ENCODE measurements at regions not wholly inside any gene's neighbourhood (a gene's known extent, or its start where the extent isn't known, plus 50 kb on each side); places are given as distances from the start of the nearest gene placed in this dataset.

DNA sequence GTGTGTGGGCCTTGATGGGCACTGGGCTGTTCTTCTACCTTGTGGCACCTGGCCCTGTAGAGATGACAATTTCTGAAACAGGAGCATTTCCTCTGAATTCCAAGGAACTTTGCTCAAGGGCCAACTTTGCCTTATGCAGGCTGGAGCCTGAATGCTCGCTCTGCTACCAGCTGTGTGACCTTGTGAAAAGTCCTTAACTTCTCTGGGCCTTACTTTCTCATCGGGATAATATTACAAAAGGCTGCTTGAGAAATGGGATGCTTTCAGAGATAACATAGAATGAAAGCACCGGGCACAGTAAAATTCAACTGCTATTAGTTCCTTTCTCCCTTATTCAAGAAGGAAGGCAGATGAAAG, 58.8 kb downstream of the GADD45G start:
- no peak overlapping the region for H3K4me3 ChIP-seq (ENCODE audit: low read depth in 2 of 2, low read length in 1 of 2)
- H3K27ac ChIP-seq (ENCODE audit: low read depth in 2 of 2, low read length in 1 of 2), result no peak overlapping the region
- H3K9me3 ChIP-seq, result no peaks in the 10 kb centered on the region
- no peak for DNase-seq
- no peaks in the 10 kb centered on the region for H3K27me3 ChIP-seq (ENCODE audit: insufficient read depth)
- CTCF ChIA-PET, result interaction anchor here (0.9 kb wide), 1 partner anchor 48 kb away, joined by 3 read pairs; no protein-coding TSS in a partner anchor
- no peak overlapping the region for H3K9ac ChIP-seq
- no peak overlapping the region for H3K4me2 ChIP-seq
- no peaks in the 10 kb centered on the region for H3K9me2 ChIP-seq
- peaks cover 0 to 59% of the 10 kb centered on the region in 2 experiments; a peak in 2 of 4 replicates for H3K4me1 ChIP-seq (ENCODE audit: control insufficient read depth in 1 of 2, insufficient read depth in 2 of 2, low read depth in 1 of 2, low read length in 1 of 2)
- TF ChIP-seq, protein P1, sequence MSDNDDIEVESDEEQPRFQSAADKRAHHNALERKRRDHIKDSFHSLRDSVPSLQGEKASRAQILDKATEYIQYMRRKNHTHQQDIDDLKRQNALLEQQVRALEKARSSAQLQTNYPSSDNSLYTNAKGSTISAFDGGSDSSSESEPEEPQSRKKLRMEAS (IDR thresholded peaks at IDR 0.05; ENCODE audit: low read depth), result no peak
- TF ChIP-seq GABPA (IDR thresholded peaks at IDR 0.05; ENCODE audit: low read depth) (no peak), TEAD4 (IDR thresholded peaks at IDR 0.05; ENCODE audit: borderline replicate concordance, insufficient read depth) (no peak), GATA2 (CRISPR knock-in tag; IDR thresholded peaks at IDR 0.05) (no peak), FOXJ3 (CRISPR knock-in tag; IDR thresholded peaks at IDR 0.05) (no peak), SIN3A (IDR thresholded peaks at IDR 0.05; ENCODE audit: borderline replicate concordance, low read depth, low read length) (no peak), NFIC (IDR thresholded peaks at IDR 0.05; ENCODE audit: borderline replicate concordance) (no peak), MEF2A (IDR thresholded peaks at IDR 0.05; ENCODE audit: borderline replicate concordance, low read depth) (no peak), RCOR1 (IDR thresholded peaks at IDR 0.05; ENCODE audit: low read length) (no peak)
- TF ChIP-seq, protein P2, sequence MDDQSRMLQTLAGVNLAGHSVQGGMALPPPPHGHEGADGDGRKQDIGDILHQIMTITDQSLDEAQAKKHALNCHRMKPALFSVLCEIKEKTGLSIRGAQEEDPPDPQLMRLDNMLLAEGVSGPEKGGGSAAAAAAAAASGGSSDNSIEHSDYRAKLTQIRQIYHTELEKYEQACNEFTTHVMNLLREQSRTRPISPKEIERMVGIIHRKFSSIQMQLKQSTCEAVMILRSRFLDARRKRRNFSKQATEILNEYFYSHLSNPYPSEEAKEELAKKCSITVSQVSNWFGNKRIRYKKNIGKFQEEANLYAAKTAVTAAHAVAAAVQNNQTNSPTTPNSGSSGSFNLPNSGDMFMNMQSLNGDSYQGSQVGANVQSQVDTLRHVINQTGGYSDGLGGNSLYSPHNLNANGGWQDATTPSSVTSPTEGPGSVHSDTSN (IDR thresholded peaks at IDR 0.05), result no peak
- TF ChIP-seq, protein P3, sequence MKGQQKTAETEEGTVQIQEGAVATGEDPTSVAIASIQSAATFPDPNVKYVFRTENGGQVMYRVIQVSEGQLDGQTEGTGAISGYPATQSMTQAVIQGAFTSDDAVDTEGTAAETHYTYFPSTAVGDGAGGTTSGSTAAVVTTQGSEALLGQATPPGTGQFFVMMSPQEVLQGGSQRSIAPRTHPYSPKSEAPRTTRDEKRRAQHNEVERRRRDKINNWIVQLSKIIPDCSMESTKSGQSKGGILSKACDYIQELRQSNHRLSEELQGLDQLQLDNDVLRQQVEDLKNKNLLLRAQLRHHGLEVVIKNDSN (IDR thresholded peaks at IDR 0.05; ENCODE audit: borderline replicate concordance, low read depth), result no peak
- TF ChIP-seq, protein P4, sequence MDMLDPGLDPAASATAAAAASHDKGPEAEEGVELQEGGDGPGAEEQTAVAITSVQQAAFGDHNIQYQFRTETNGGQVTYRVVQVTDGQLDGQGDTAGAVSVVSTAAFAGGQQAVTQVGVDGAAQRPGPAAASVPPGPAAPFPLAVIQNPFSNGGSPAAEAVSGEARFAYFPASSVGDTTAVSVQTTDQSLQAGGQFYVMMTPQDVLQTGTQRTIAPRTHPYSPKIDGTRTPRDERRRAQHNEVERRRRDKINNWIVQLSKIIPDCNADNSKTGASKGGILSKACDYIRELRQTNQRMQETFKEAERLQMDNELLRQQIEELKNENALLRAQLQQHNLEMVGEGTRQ (IDR thresholded peaks at IDR 0.05; ENCODE audit: borderline replicate concordance, low read depth, low read length), result no peak
- H3F3A ChIP-seq (replicated peaks; ENCODE audit: insufficient read depth), result no peaks in the 10 kb centered on the region
- H3K36me3 ChIP-seq (replicated peaks in 1 of 2; ENCODE audit: control insufficient read depth in 1 of 2, insufficient read depth in 2 of 2, low read length in 1 of 2), result no peaks in the 10 kb centered on the region
- no peak overlapping the region for H2AFZ ChIP-seq (ENCODE audit: low read depth)
- POLR2A ChIA-PET, result interaction anchor here (1.1 kb wide), 1 partner anchor 12 kb away, joined by 6 read pairs; no protein-coding TSS in a partner anchor
- no peaks in the 10 kb centered on the region for H4K20me1 ChIP-seq (ENCODE audit: insufficient read depth)
- 49% methylated on average over 3 of the region's 3 CpGs for WGBS (ENCODE audit: low lambda C conversion rate)
- H3K79me2 ChIP-seq (ENCODE audit: insufficient read depth), result no peaks in the 10 kb centered on the region

DNA sequence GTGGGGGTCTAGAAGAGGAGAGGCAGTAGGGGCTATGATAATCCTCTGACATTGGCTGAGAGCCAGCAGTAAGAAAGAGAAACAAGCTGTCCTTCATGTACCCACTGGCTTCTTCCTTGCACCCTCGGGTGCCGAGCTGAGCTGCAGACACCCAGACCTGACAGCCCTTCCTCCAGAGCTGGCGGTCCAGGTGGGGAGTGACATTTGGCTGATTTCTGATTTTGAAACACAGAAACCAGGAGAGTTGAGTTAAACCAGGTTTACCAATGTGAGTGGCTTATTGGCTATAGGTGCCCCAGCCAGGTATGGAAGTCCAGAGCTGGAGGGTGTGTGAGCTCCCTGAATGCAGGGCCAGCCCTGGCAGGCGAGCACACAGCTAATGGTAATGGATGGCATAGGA, 59.2 kb downstream of the GADD45G start:
- no peak overlapping the region for H3K9ac ChIP-seq
- 63% methylated on average over 3 of the region's 4 CpGs for WGBS (ENCODE audit: low lambda C conversion rate)
- no peaks in the 10 kb centered on the region for H3K27me3 ChIP-seq (ENCODE audit: insufficient read depth)
- no peaks in the 10 kb centered on the region for H3K36me3 ChIP-seq (replicated peaks in 1 of 2; ENCODE audit: control insufficient read depth in 1 of 2, insufficient read depth in 2 of 2, low read length in 1 of 2)
- H3K79me2 ChIP-seq (ENCODE audit: insufficient read depth), result no peaks in the 10 kb centered on the region
- H3K4me1 ChIP-seq (ENCODE audit: control insufficient read depth in 1 of 2, insufficient read depth in 2 of 2, low read depth in 1 of 2, low read length in 1 of 2), result peaks cover 0 to 60% of the 10 kb centered on the region in 2 experiments; a peak in 2 of 4 replicates
- H3K9me3 ChIP-seq, result no peaks in the 10 kb centered on the region
- TF ChIP-seq RFX5 (IDR thresholded peaks at IDR 0.05; ENCODE audit: low read length), result no peak
- no peak for TF ChIP-seq SMC3 (IDR thresholded peaks at IDR 0.05; ENCODE audit: low read depth, low read length)
- TF ChIP-seq TAF1 (IDR thresholded peaks at IDR 0.05; ENCODE audit: borderline replicate concordance, low read depth, low read length), result no peak
- TF ChIP-seq, protein P2 (IDR thresholded peaks at IDR 0.05), result no peak
- TF ChIP-seq EZH2phosphoT487 (IDR thresholded peaks at IDR 0.05; ENCODE audit: borderline replicate concordance, low read depth), result no peak
- no peak for TF ChIP-seq TEAD4 (IDR thresholded peaks at IDR 0.05; ENCODE audit: borderline replicate concordance, insufficient read depth)
- no peak for TF ChIP-seq GATA2 (CRISPR knock-in tag; IDR thresholded peaks at IDR 0.05)
- no peak overlapping the region for H3K4me3 ChIP-seq (ENCODE audit: low read depth in 2 of 2, low read length in 1 of 2)
- no peaks in the 10 kb centered on the region for H4K20me1 ChIP-seq (ENCODE audit: insufficient read depth)
- no peak overlapping the region for H3K4me2 ChIP-seq
- no peak overlapping the region for H3K27ac ChIP-seq (ENCODE audit: low read depth in 2 of 2, low read length in 1 of 2)
- ChIA-PET CTCF (interaction anchor here (0.9 to 1.3 kb wide), 2 partner anchors 49 to 61 kb away, joined by 3 to 5 read pairs; no protein-coding TSS in a partner anchor), POLR2A (interaction anchor here (1.1 to 1.2 kb wide), 2 partner anchors 11 to 59 kb away, joined by 3 to 6 read pairs; partner anchors contain the start of gene GADD45G)
- no peak overlapping the region for H2AFZ ChIP-seq (ENCODE audit: low read depth)
- no peak for DNase-seq
- no peaks in the 10 kb centered on the region for H3K9me2 ChIP-seq
- H3F3A ChIP-seq (replicated peaks; ENCODE audit: insufficient read depth), result no peaks in the 10 kb centered on the region

Measured in SK-N-SH (cell line).